ACC112 (cell line): ENCODE measurements at regions not wholly inside any gene's neighbourhood (a gene's known extent, or its start where the extent isn't known, plus 50 kb on each side); places are given as distances from the start of the nearest gene placed in this dataset.

Experiments used
- H2AFZ ChIP-seq: fragments of 200-600 bp; sonication (generic); one replicate; pipeline ENCODE4 v1.6.0; 2017; ENCODE audit warnings: antibody characterized with exemption, low read length; ENCODE audit not compliant: unreplicated experiment
- H3K27ac ChIP-seq: fragments of 200-600 bp; sonication (generic); 2 replicates; pipeline ENCODE4 v1.5.1; 2014; ENCODE audit warnings: low read depth, mild to moderate bottlenecking, antibody characterized with exemption, low read length, moderate library complexity
- H3K27me3 ChIP-seq: fragments of 200-600 bp; sonication (generic); 2 replicates; pipeline ENCODE4 v1.6.1; 2014; ENCODE audit warnings: mild to moderate bottlenecking, antibody characterized with exemption, low read length, moderate library complexity, mixed read lengths; ENCODE audit not compliant: insufficient read depth
- H3K36me3 ChIP-seq: fragments of 200-600 bp; sonication (generic); 2 replicates; pipeline ENCODE4 v1.6.1; 2016; ENCODE audit warnings: mild to moderate bottlenecking, antibody characterized with exemption, low read length, moderate library complexity, mixed read lengths; ENCODE audit not compliant: insufficient read depth
- H3K4me1 ChIP-seq: fragments of 200-600 bp; sonication (generic); one replicate; pipeline ENCODE4 v1.6.1; 2016; ENCODE audit warnings: low read length, mixed read lengths; ENCODE audit not compliant: insufficient read depth, unreplicated experiment, control insufficient read depth
- H3K4me3 ChIP-seq: fragments of 200-600 bp; sonication (generic); 2 replicates; pipeline ENCODE4 v1.5.1; 2014; ENCODE audit warnings: mild to moderate bottlenecking, low read depth, low read length
- H3K79me2 ChIP-seq: fragments of 200-600 bp; sonication (generic); one replicate; pipeline ENCODE4 v1.6.0; 2016; ENCODE audit warnings: low read length; ENCODE audit not compliant: control insufficient read depth, unreplicated experiment, insufficient read depth

DNA sequence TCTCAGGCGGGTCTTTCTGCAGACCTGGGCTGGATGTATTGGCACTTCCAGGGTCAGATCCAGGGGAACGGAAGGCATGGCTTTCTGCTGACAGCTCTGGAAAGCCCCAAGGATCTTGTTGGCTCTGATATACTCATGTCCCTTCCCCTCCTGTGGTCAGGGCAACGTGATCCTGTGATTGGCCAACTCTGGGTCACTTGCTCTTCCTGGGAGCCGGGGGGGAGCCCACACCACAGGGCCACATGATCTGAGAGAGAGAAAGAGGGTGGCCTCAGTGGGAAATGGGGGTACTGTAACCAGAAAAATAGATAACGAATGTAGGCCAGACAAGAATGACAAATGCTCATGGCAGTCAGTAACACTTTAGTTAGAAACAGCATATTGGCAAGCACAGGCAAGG is 223.0 kb downstream of the NFATC2 start:
- Histone ChIP-seq H3K27me3 (no peaks in the 10 kb centered on the region), H3K4me3 (no peak overlapping the region), H3K27ac (no peak overlapping the region), H3K36me3 (no peaks in the 10 kb centered on the region), H2AFZ (no peak overlapping the region), H3K79me2 (no peaks in the 10 kb centered on the region), H3K4me1 (no peaks in the 10 kb centered on the region)

DNA sequence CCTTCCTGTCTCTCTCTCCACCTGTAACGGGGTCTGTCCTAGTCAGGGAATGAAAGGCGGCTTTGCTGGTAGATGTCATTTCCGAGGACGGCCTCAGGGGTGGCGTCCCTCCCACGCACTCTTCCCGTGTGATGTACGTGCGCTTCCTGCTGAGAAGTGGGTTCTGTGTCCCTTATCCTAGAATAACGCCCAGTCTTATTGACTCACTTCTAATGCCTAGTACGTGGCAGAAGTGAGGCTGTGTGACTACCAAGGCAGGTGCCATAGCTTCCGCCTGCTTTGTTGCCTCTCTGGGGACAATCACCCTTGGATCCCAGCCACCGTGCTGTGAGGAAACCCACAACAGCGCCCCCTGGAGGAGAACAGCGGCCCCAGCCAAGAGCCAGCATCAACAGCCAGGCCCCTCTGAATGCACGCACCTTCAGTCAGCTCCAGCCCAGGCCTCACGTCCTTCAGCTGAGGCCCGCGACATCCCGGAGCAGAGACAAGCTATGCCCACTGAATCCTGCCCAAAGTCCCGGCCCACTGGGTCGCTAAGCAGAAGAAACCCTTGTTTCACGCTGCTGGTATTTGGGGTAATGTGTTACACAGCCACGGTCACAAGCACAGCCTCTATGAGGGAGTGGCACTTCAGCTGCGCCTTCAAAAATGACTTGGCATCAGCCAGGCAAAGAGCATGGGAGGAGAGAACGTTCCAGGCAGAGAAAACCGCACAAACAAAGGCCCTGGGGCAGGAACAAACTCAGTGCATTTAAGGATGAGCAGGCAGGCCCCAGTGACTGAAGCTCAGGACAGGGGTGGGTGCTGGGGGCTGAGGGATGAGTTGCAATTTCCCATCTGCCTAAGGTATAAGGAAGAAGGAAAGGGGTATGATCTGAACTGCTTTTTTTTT is 224.2 kb downstream of the NFATC2 start:
- H2AFZ ChIP-seq = no peak overlapping the region
- H3K27ac ChIP-seq = no peak overlapping the region
- no peaks in the 10 kb centered on the region for H3K27me3 ChIP-seq
- H3K79me2 ChIP-seq = no peaks in the 10 kb centered on the region
- no peaks in the 10 kb centered on the region for H3K36me3 ChIP-seq
- H3K4me1 ChIP-seq = no peaks in the 10 kb centered on the region
- no peak overlapping the region for H3K4me3 ChIP-seq

DNA sequence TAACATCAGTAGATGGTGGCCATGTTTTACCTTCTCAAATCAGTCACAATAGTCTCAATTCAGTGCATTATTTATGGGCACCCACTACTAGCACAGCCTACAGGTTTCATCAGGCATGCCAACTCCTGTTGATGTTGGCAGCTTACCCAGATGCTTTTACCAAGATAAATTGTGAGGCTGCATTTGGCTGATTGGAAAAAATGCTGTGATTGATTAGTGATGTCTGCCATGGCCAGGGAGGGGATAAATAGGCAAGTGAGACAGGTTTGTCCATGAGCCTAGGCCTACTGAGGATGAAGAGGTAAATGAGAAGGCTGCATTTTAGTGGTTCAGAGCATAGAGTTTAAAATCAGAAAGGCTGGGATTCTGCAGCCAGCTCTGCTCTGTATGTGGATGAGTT is 227.1 kb downstream of the NFATC2 start:
- no peaks in the 10 kb centered on the region for H3K36me3 ChIP-seq
- H3K27ac ChIP-seq = no peak overlapping the region
- H3K27me3 ChIP-seq = no peaks in the 10 kb centered on the region

DNA sequence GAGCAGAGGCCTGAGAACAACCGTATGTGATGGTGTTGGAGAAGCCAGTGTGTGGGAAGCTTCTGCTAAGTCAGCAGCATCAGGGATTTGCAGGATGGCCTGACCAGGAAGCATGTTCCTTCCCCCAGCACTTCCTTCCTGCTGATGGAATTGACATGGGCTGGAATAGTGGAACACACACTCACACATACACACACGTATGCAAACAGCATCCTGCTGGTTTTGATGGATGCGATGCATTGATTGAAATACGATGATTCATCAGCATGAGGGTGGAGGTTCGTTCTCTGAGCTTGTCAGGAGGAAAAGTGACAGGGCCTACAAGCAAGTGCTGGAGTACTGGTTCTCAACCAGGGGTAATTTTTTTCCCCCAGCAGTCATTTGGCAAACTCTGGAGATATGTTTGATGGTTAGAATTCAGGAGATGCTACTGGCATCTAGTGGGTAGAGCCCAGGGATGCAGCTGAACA is 229.1 kb downstream of the NFATC2 start:
- Histone ChIP-seq H3K36me3 (no peaks in the 10 kb centered on the region), H3K79me2 (no peaks in the 10 kb centered on the region), H3K4me1 (no peaks in the 10 kb centered on the region), H3K27me3 (no peaks in the 10 kb centered on the region), H3K4me3 (no peak overlapping the region), H2AFZ (no peak overlapping the region), H3K27ac (no peak overlapping the region)

More for the DNA sequence above, 227.1 kb downstream of the NFATC2 start:
- H2AFZ ChIP-seq = no peak overlapping the region
- no peak overlapping the region for H3K4me3 ChIP-seq
- H3K4me1 ChIP-seq = no peaks in the 10 kb centered on the region
- H3K79me2 ChIP-seq = no peaks in the 10 kb centered on the region

DNA sequence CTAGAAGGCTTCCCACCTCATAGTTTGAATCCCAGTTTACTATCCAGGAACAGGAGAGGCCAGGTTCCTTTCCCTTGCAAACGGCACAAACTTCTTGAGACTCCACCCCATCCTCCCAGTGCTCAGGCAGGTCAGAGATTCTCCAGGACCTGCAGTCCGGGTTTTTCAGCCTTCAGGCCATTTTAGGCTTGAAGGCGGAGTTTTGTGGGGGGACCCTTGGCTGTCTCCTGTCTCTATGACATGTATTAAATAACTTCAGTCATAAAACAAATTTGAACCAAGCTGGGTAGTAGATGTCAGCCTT is 230.1 kb downstream of the NFATC2 start:
- no peaks in the 10 kb centered on the region for H3K36me3 ChIP-seq
- H3K4me1 ChIP-seq = no peaks in the 10 kb centered on the region
- no peak overlapping the region for H3K4me3 ChIP-seq
- H3K27me3 ChIP-seq = no peaks in the 10 kb centered on the region
- H3K79me2 ChIP-seq = no peaks in the 10 kb centered on the region
- H3K27ac ChIP-seq = no peak overlapping the region
- H2AFZ ChIP-seq = no peak overlapping the region

DNA sequence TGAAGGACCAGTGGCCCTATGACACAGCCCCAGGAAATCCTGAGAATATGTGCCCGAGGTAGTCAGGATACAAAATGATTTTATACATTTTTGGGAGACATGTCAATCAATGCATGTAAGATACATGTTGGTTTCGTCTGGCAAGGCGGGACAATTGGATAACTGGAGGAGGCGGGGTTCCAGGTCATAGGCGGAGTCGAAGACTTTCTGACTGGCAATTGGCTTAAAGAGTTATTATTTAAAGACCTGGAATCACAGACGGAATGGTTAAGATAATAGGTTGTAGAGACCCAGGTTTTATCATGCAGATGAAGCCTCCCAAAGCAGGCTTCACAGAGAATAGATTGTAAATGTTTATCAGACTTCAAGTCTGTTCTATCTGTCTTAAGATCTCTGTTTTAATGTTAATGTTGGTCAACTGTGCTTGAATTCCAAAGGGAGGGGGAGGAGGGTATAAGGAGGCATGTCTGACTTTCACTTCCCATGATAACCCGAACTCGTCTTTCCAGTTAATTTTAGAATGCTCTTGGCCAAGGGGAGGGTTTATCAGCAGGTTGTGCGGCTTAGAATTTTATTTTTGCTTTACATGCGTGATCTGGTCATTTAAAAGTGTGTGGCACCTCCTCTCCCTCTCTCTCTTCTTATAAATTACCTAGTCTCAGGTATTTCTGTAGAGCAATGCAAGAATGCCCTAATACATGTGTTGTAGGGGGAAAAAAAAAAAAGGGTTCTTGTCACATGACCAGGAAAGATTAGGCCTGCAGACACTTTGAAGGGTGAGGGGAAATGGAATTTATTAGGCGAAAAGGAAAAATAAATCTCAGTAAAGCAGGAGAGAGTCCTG is 230.7 kb downstream of the NFATC2 start:
- Histone ChIP-seq H3K4me3 (no peak overlapping the region), H3K79me2 (no peaks in the 10 kb centered on the region), H3K4me1 (no peaks in the 10 kb centered on the region), H2AFZ (no peak overlapping the region), H3K27ac (no peak overlapping the region), H3K27me3 (no peaks in the 10 kb centered on the region), H3K36me3 (no peaks in the 10 kb centered on the region)

GRCh38 chr20:51310216-51310615 is 232.3 kb downstream of the NFATC2 start:
- no peak overlapping the region for H3K27ac ChIP-seq
- H2AFZ ChIP-seq = no peak overlapping the region
- H3K27me3 ChIP-seq = no peaks in the 10 kb centered on the region
- H3K79me2 ChIP-seq = no peaks in the 10 kb centered on the region
- H3K4me1 ChIP-seq = no peaks in the 10 kb centered on the region
- H3K4me3 ChIP-seq = no peak overlapping the region
- H3K36me3 ChIP-seq = no peaks in the 10 kb centered on the region

DNA sequence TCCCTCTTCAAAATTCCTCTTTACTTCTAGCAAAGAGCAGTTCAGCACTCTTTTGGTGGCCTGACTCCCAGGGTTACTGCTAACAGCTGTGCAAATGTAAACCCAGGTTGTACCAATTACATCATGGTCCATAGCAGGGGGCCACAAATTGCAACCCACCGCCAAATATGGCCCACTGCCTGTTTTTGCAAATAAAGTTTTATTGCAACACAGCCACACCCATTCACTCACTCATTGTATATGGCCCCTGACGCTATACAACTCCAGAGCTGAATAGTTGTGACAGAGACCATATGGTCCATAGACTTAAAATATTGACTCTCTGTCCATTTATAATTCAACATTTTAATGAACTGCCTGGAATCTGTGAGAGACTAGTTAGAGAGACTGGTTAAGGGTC is 233.4 kb downstream of the NFATC2 start:
- H2AFZ ChIP-seq = no peak overlapping the region
- no peaks in the 10 kb centered on the region for H3K27me3 ChIP-seq
- no peak overlapping the region for H3K27ac ChIP-seq
- H3K4me3 ChIP-seq = no peak overlapping the region
- H3K36me3 ChIP-seq = no peaks in the 10 kb centered on the region
- no peaks in the 10 kb centered on the region for H3K4me1 ChIP-seq
- H3K79me2 ChIP-seq = no peaks in the 10 kb centered on the region

DNA sequence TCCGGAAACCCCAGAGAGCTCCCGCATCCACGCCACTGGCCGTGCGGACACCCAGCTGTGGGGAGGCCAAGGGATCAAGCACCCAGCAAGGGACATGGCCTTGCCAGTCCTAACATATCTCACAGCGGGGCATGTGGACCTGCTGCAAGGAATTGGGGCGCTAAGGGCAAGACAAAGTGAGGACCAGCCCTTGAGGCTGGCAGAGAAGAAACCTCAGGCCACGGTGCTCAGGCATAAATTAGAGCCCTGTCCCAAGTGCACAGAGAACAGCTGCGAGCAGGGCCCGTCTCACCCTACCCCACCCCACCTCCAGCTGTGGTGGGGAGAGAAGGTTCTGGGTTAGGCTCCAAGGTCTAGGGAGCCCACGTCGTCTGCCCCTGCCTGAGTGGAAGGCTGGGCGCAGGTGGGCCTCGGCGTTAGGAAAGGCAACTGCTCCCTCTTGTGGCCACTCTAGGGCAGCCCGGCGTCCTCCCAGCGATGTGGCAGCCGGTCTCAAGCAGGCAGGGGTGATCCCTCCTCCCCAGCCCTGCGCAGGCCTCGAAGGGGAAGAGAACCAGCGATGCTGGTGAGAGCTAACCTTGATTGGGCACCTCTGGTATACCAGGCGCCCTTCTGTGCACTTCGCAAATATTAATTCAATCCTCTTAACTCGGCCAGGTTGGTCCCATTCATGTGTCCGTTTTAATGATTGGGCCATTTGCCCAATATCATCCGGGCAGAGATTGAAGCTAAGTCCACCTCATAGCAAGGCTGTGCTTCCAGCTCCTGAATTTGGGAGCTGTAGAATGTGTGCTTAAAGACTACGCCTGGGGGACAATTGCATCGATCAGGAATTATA is 235.8 kb downstream of the NFATC2 start:
- Histone ChIP-seq H3K36me3 (no peaks in the 10 kb centered on the region), H2AFZ (peak overlapping the region; percentile 51), H3K79me2 (no peaks in the 10 kb centered on the region), H3K27me3 (no peaks in the 10 kb centered on the region), H3K4me1 (no peaks in the 10 kb centered on the region), H3K27ac (no peak overlapping the region), H3K4me3 (no peak overlapping the region)

DNA sequence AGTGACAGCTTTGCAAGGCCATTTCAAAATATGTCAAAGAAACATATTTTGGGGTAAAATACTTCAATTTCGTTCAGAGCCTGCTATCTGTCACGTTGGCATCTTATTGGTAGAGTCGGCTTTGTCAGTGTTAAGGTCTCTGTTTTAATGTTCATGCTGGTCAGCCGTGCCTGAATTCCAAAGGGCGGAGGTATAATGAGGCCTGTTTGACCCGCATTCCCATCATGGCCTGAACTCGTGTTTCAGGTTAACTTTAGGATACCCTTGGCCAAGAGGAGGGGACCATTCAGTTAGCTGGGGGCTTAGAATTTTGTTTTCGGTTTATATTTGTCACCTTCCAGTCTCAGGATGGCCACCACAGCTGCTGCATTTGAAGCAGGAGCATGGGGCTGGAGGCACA is 236.4 kb downstream of the NFATC2 start:
- H2AFZ ChIP-seq = no peak overlapping the region

More for the DNA sequence above, 236.4 kb downstream of the NFATC2 start:
- Histone ChIP-seq H3K27ac (no peak overlapping the region), H3K4me1 (no peaks in the 10 kb centered on the region), H3K4me3 (no peak overlapping the region), H3K79me2 (no peaks in the 10 kb centered on the region), H3K27me3 (no peaks in the 10 kb centered on the region), H3K36me3 (no peaks in the 10 kb centered on the region)
